Naive thymus-derived CD4-positive, alpha-beta T cell (primary cell): ENCODE measurements at regions not wholly inside any gene's neighbourhood (a gene's known extent, or its start where the extent isn't known, plus 50 kb on each side); places are given as distances from the start of the nearest gene placed in this dataset.

ENCODE experiments used
- ATAC-seq: fragments of 150-1000 bp; cut with Tn5 transposase; 2 replicates; pipeline ENCODE4 v1.10.0; 2021; ENCODE audit warnings: mild to moderate bottlenecking, moderate library complexity
- CTCF ChIA-PET: fragments of 350-600 bp; sonication (Branson Sonifier 250); formaldehyde crosslinking; loops from one replicate; lab custom pipeline; 2021; ENCODE audit warnings: antibody characterized with exemption; lab: Charles Lee
- POLR2A ChIA-PET: fragments of 350-600 bp; sonication (Branson Sonifier 250); formaldehyde crosslinking; loops from one replicate; lab custom pipeline; 2021; ENCODE audit warnings: antibody characterized with exemption, inconsistent platforms; lab: Charles Lee
- DNase-seq, 9 donors: peaks; one replicate each; pipeline versions ENCODE4 v3.0.0 to v3.0.0-alpha.2; 2020 to 2022; ENCODE audit warnings: mixed read lengths in 1 of 9
- H3K27ac ChIP-seq: one replicate; pipeline ENCODE4 v1.7.0; 2013; ENCODE audit warnings: mild to moderate bottlenecking, low read depth, low read length, moderate library complexity
- H3K27me3 ChIP-seq, 2 donors: one replicate each; pipeline ENCODE4 v1.7.0; 2013; ENCODE audit warnings: low read length in 2 of 2, mild to moderate bottlenecking in 2 of 2, moderate library complexity in 2 of 2; ENCODE audit not compliant: control insufficient read depth in 2 of 2, insufficient read depth in 2 of 2
- H3K36me3 ChIP-seq, 3 experiments: 1 replicate in 2 of 3; 2 replicates in 1 of 3; pipeline ENCODE4 v1.7.0; 2013; ENCODE audit warnings: low read length in 3 of 3, mild to moderate bottlenecking in 3 of 3, moderate library complexity in 1 of 3; ENCODE audit not compliant: insufficient read depth in 3 of 3, control insufficient read depth in 2 of 3
- H3K4me1 ChIP-seq, 2 donors: one replicate each; pipeline ENCODE4 v1.7.0; 2013; ENCODE audit warnings: low read length in 2 of 2, mild to moderate bottlenecking in 2 of 2, moderate library complexity in 1 of 2; ENCODE audit not compliant: control insufficient read depth in 2 of 2, insufficient read depth in 2 of 2
- H3K4me3 ChIP-seq: 2 replicates; pipeline ENCODE4 v1.7.0; 2013; ENCODE audit warnings: mild to moderate bottlenecking, low read length
- H3K9me3 ChIP-seq, 3 experiments: 1 replicate in 2 of 3; 2 replicates in 1 of 3; pipeline ENCODE4 v1.7.0; 2013; ENCODE audit warnings: low read length in 3 of 3; ENCODE audit not compliant: control insufficient read depth in 2 of 3
- H3K27ac Mint-ChIP-seq, 9 donors: one replicate each; pipeline ENCODE4 v1.8.0; 2020 to 2022; ENCODE audit warnings: mixed read lengths in 9 of 9, mild to moderate bottlenecking in 8 of 9, moderate library complexity in 5 of 9, inconsistent platforms in 2 of 9
- H3K27me3 Mint-ChIP-seq, 5 donors: one replicate each; pipeline ENCODE4 v1.8.0; 2021 to 2022; ENCODE audit warnings: mixed read lengths in 5 of 5, mild to moderate bottlenecking in 1 of 5
- H3K36me3 Mint-ChIP-seq, 5 donors: one replicate each; pipeline ENCODE4 v1.8.0; 2020 to 2022; ENCODE audit warnings: mixed read lengths in 5 of 5, mild to moderate bottlenecking in 3 of 5, inconsistent platforms in 1 of 5
- H3K4me1 Mint-ChIP-seq, 7 donors: one replicate each; pipeline ENCODE4 v1.8.0; 2020 to 2022; ENCODE audit warnings: mixed read lengths in 7 of 7, mild to moderate bottlenecking in 3 of 7, inconsistent platforms in 1 of 7
- H3K4me3 Mint-ChIP-seq, 10 donors: one replicate each; pipeline ENCODE4 v1.8.0; 2020 to 2022; ENCODE audit warnings: mild to moderate bottlenecking in 10 of 10, mixed read lengths in 10 of 10, moderate library complexity in 6 of 10, inconsistent platforms in 2 of 10
- H3K9me3 Mint-ChIP-seq, 11 donors: one replicate each; pipeline ENCODE4 v1.8.0; 2020 to 2022; ENCODE audit warnings: mixed read lengths in 11 of 11, mild to moderate bottlenecking in 4 of 11, inconsistent platforms in 1 of 11, moderate library complexity in 1 of 11
- intact Hi-C, 2 donors: fragments of 100-400 bp; cut with micrococcal nuclease; formaldehyde crosslinking; loops; one replicate each; pipeline ENCODE4 v1.15.1; 2023

- DNase-seq (no peak), ATAC-seq (no peak)
- H3K4me1 Mint-ChIP-seq = peaks cover 37 to 62% (median 50%) of the 10 kb centered on the region in 7 donors
- no peaks in the 10 kb centered on the region for H3K36me3 Mint-ChIP-seq
- Histone ChIP-seq H3K9me3 (no peaks in the 10 kb centered on the region), H3K36me3 (no peaks in the 10 kb centered on the region), H3K27me3 (no peaks in the 10 kb centered on the region), H3K4me1 (peaks cover 43 to 47% of the 10 kb centered on the region in 2 donors), H3K27ac (no peak overlapping the region), H3K4me3 (no peak overlapping the region)
- H3K9me3 Mint-ChIP-seq = peaks cover 0 to 2% (median 0%) of the 10 kb centered on the region in 11 donors
- ChIA-PET POLR2A (no interaction called here), CTCF (no interaction called here)
- H3K27ac Mint-ChIP-seq = peak overlapping the region; percentile 17 to 97 (median 75)
- intact Hi-C loops = loop anchor here in 1 of 2 donors (5.0 kb wide), 1 partner anchor 54 kb away; no protein-coding TSS in a partner anchor
- peak overlapping the region in 8 of 10 donors; percentile 6 to 95 (median 64) for H3K4me3 Mint-ChIP-seq
- no peaks in the 10 kb centered on the region for H3K27me3 Mint-ChIP-seq
Observed at GRCh38 chr10:110358278-110358677, 53.6 kb upstream of the SMNDC1 start.

- Mint-ChIP-seq H3K4me3 (no peak overlapping the region), H3K27me3 (no peaks in the 10 kb centered on the region), H3K4me1 (peaks cover 34 to 61% (median 47%) of the 10 kb centered on the region in 7 donors), H3K9me3 (peaks cover 0 to 2% (median 0%) of the 10 kb centered on the region in 11 donors), H3K36me3 (no peaks in the 10 kb centered on the region), H3K27ac (peak overlapping the region in 2 of 9 donors; percentile 17 to 27)
- no peaks in the 10 kb centered on the region for H3K27me3 ChIP-seq
- H3K36me3 ChIP-seq = no peaks in the 10 kb centered on the region
- ATAC-seq (no peak), DNase-seq (no peak)
- intact Hi-C loops = loop anchor here in 1 of 2 donors (5.0 kb wide), 1 partner anchor 53 kb away; no protein-coding TSS in a partner anchor
- H3K9me3 ChIP-seq = no peaks in the 10 kb centered on the region
- ChIA-PET CTCF (interaction anchor here (0.6 kb wide), 1 partner anchor 53 kb away, joined by 3 read pairs; no protein-coding TSS in a partner anchor), POLR2A (no interaction called here)
- no peak overlapping the region for H3K4me3 ChIP-seq
- H3K4me1 ChIP-seq = peaks cover 40 to 43% of the 10 kb centered on the region in 2 donors
- H3K27ac ChIP-seq = no peak overlapping the region
Observed at GRCh38 chr10:110358869-110359629, 54.3 kb upstream of the SMNDC1 start.

- H3K27me3 Mint-ChIP-seq = no peaks in the 10 kb centered on the region
- H3K4me3 Mint-ChIP-seq = no peak overlapping the region
Observed at GRCh38 chr10:110360857-110361474, 56.2 kb upstream of the SMNDC1 start.

GRCh38 chr10:110361800-110362456 lies 57.2 kb upstream of the SMNDC1 start:
- Histone ChIP-seq H3K27ac (no peak overlapping the region), H3K4me1 (peaks cover 11 to 14% of the 10 kb centered on the region in 2 donors), H3K9me3 (no peaks in the 10 kb centered on the region), H3K27me3 (no peaks in the 10 kb centered on the region), H3K4me3 (no peak overlapping the region), H3K36me3 (no peaks in the 10 kb centered on the region)
- no peaks in the 10 kb centered on the region for H3K36me3 Mint-ChIP-seq
- DNase-seq (peak in 1 of 9 donors; percentile 19), ATAC-seq (no peak)
- H3K9me3 Mint-ChIP-seq = peaks cover 0 to 2% (median 0%) of the 10 kb centered on the region in 11 donors
- H3K27ac Mint-ChIP-seq = peak overlapping the region in 1 of 9 donors; percentile 3
- ChIA-PET CTCF (interaction anchor here (0.6 kb wide), 1 partner anchor 203 kb away, joined by 3 read pairs; no protein-coding TSS in a partner anchor), POLR2A (no interaction called here)
- peaks cover 11 to 55% (median 19%) of the 10 kb centered on the region in 7 donors for H3K4me1 Mint-ChIP-seq
- no peaks in the 10 kb centered on the region for H3K27me3 Mint-ChIP-seq
- intact Hi-C loops = no loop called here
- peak overlapping the region in 1 of 10 donors; percentile 19 for H3K4me3 Mint-ChIP-seq

More at GRCh38 chr10:110360857-110361474, 56.2 kb upstream of the SMNDC1 start:
- POLR2A ChIA-PET = no interaction called here
- DNase-seq (no peak), ATAC-seq (no peak)
- peaks cover 21 to 24% of the 10 kb centered on the region in 2 donors for H3K4me1 ChIP-seq
- H3K27ac ChIP-seq = no peak overlapping the region
- H3K27me3 ChIP-seq = no peaks in the 10 kb centered on the region
- peaks cover 0 to 2% (median 0%) of the 10 kb centered on the region in 11 donors for H3K9me3 Mint-ChIP-seq
- CTCF ChIA-PET = no interaction called here
- no peak overlapping the region for H3K4me3 ChIP-seq
- H3K36me3 Mint-ChIP-seq = no peaks in the 10 kb centered on the region
- H3K27ac Mint-ChIP-seq = no peak overlapping the region
- no peaks in the 10 kb centered on the region for H3K9me3 ChIP-seq
- no peaks in the 10 kb centered on the region for H3K36me3 ChIP-seq
- intact Hi-C loops = no loop called here
- H3K4me1 Mint-ChIP-seq = peaks cover 21 to 57% (median 28%) of the 10 kb centered on the region in 7 donors

GRCh38 chr10:110363572-110364411 lies 59.1 kb upstream of the SMNDC1 start:
- CTCF ChIA-PET = no interaction called here

GRCh38 chr10:110364531-110364937 lies 59.8 kb upstream of the SMNDC1 start:
- Mint-ChIP-seq H3K27ac (peak overlapping the region in 1 of 9 donors; percentile 34), H3K36me3 (peaks cover 0 to 1% (median 0%) of the 10 kb centered on the region in 5 donors), H3K4me1 (peaks cover 0 to 58% (median 5%) of the 10 kb centered on the region in 7 donors), H3K27me3 (no peaks in the 10 kb centered on the region), H3K4me3 (no peak overlapping the region), H3K9me3 (no peaks in the 10 kb centered on the region)
- DNase-seq (no peak), ATAC-seq (no peak)
- no peaks in the 10 kb centered on the region for H3K9me3 ChIP-seq
- no peaks in the 10 kb centered on the region for H3K36me3 ChIP-seq
- no peak overlapping the region for H3K27ac ChIP-seq
- CTCF ChIA-PET = no interaction called here
- no peaks in the 10 kb centered on the region for H3K4me1 ChIP-seq
- intact Hi-C loops = no loop called here
- POLR2A ChIA-PET = interaction anchor here (0.7 kb wide), 1 partner anchor 1011 kb away, joined by 3 read pairs; no protein-coding TSS in a partner anchor
- H3K4me3 ChIP-seq = no peak overlapping the region
- H3K27me3 ChIP-seq = no peaks in the 10 kb centered on the region

More at GRCh38 chr10:110363572-110364411, 59.1 kb upstream of the SMNDC1 start:
- intact Hi-C loops = no loop called here
- Histone ChIP-seq H3K4me1 (no peaks in the 10 kb centered on the region), H3K9me3 (no peaks in the 10 kb centered on the region), H3K36me3 (no peaks in the 10 kb centered on the region), H3K27me3 (no peaks in the 10 kb centered on the region), H3K27ac (no peak overlapping the region), H3K4me3 (no peak overlapping the region)
- peaks cover 0 to 54% (median 5%) of the 10 kb centered on the region in 7 donors for H3K4me1 Mint-ChIP-seq
- ATAC-seq (no peak), DNase-seq (peak in 1 of 9 donors; percentile 26)
- H3K27ac Mint-ChIP-seq = peak overlapping the region in 1 of 9 donors; percentile 13
- H3K36me3 Mint-ChIP-seq = peaks cover 0 to 1% (median 0%) of the 10 kb centered on the region in 5 donors
- no peaks in the 10 kb centered on the region for H3K9me3 Mint-ChIP-seq
- peak overlapping the region in 1 of 10 donors; percentile 9 for H3K4me3 Mint-ChIP-seq
- POLR2A ChIA-PET = no interaction called here
- H3K27me3 Mint-ChIP-seq = no peaks in the 10 kb centered on the region
